ENCODE measurements at regions not wholly inside any gene's neighbourhood (a gene's known extent, or its start where the extent isn't known, plus 50 kb on each side); places are given as distances from the start of the nearest gene placed in this dataset.

DNA sequence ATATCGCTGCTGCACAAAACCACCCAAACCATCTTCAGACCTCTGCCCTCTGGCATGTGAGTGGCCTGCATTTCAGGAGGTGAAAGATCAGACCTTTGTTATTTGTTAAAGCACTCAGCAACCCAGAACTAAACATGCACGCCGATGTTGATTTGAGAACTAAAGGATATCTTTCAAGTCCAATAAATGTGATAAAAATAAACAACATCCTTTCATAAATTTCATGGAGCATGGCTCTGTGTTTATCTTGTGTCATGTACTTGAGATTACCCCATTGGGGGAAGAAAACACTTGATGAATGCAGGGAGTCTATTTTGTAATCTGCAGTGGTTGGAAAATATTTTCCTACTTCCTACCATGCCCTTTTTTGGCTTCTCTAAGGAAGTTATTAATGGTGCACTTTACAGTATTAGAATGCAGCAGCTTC lies 70.8 kb upstream of the GATA6 start:
- no peak overlapping the region for H3K27ac Mint-ChIP-seq
- no peak overlapping the region for H3K9ac ChIP-seq (ENCODE audit: extremely low read depth, low read length, poor library complexity, severe bottlenecking)
- WGBS, 2 experiments (ENCODE audit: insufficient coverage in 1 of 2, insufficient read length in 1 of 2): 95 to 98% methylated on average over 3 of the region's 3 CpGs
- DNase-seq: no peak
- H3K27me3 Mint-ChIP-seq (ENCODE audit: insufficient read depth): no peaks in the 10 kb centered on the region
- no peaks in the 10 kb centered on the region for H3K27me3 ChIP-seq (ENCODE audit: control insufficient read depth, insufficient read depth, low read length, poor library complexity, severe bottlenecking)
- H3K4me1 Mint-ChIP-seq: peaks cover 38% of the 10 kb centered on the region
- H3K36me3 Mint-ChIP-seq (ENCODE audit: low read depth): no peaks in the 10 kb centered on the region
- no peak overlapping the region for H3K27ac ChIP-seq (ENCODE audit: low read depth, low read length)
- no peaks in the 10 kb centered on the region for H3K36me3 ChIP-seq (ENCODE audit: control insufficient read depth, insufficient read depth, low read length)
- TF ChIP-seq, protein P1, sequence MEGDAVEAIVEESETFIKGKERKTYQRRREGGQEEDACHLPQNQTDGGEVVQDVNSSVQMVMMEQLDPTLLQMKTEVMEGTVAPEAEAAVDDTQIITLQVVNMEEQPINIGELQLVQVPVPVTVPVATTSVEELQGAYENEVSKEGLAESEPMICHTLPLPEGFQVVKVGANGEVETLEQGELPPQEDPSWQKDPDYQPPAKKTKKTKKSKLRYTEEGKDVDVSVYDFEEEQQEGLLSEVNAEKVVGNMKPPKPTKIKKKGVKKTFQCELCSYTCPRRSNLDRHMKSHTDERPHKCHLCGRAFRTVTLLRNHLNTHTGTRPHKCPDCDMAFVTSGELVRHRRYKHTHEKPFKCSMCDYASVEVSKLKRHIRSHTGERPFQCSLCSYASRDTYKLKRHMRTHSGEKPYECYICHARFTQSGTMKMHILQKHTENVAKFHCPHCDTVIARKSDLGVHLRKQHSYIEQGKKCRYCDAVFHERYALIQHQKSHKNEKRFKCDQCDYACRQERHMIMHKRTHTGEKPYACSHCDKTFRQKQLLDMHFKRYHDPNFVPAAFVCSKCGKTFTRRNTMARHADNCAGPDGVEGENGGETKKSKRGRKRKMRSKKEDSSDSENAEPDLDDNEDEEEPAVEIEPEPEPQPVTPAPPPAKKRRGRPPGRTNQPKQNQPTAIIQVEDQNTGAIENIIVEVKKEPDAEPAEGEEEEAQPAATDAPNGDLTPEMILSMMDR (conservative IDR thresholded peaks at IDR 0.05): no peak
- H3K9me3 ChIP-seq (ENCODE audit: control insufficient read depth, low read length): no peaks in the 10 kb centered on the region
- H3K4me3 Mint-ChIP-seq: no peak overlapping the region
- no peak overlapping the region for H3K4me3 ChIP-seq (ENCODE audit: low read length)
- peaks cover 17% of the 10 kb centered on the region for H3K4me1 ChIP-seq (ENCODE audit: control insufficient read depth, insufficient read depth, low read length)
- H3K9me3 Mint-ChIP-seq: no peaks in the 10 kb centered on the region

DNA sequence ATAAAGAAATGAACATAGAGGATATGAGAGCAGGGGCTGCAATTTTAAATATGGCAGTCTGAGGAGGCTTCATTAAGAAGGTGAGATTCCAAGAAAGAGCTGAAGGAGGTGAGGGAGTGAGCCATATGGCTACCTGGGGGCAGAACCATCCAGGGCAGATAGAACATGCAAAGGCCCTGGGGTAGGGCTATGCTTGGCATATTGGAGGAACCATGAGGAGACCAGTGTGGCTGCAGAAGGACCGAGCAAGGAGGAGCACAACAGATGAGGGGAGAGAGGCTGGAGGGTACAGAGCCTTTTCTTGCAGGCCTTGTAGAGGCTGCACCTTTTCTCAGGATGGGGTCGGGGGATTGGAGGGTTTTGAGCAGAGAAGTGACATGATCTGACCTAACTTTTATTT lies 69.5 kb upstream of the GATA6 start:
- TF ChIP-seq, protein P1 (conservative IDR thresholded peaks at IDR 0.05): no peak
- H3K27ac ChIP-seq (ENCODE audit: low read depth, low read length): no peak overlapping the region
- Mint-ChIP-seq H3K36me3 (ENCODE audit: low read depth) (no peaks in the 10 kb centered on the region), H3K27ac (no peak overlapping the region), H3K4me3 (no peak overlapping the region), H3K27me3 (ENCODE audit: insufficient read depth) (no peaks in the 10 kb centered on the region), H3K4me1 (peaks cover 31% of the 10 kb centered on the region), H3K9me3 (no peaks in the 10 kb centered on the region)
- no peak overlapping the region for H3K9ac ChIP-seq (ENCODE audit: extremely low read depth, low read length, poor library complexity, severe bottlenecking)
- no peak for DNase-seq
- no peaks in the 10 kb centered on the region for H3K27me3 ChIP-seq (ENCODE audit: control insufficient read depth, insufficient read depth, low read length, poor library complexity, severe bottlenecking)
- WGBS, 2 experiments (ENCODE audit: insufficient coverage in 1 of 2, insufficient read length in 1 of 2): 86 to 88% methylated on average over 1 of the region's 2 CpGs
- peaks cover 8% of the 10 kb centered on the region for H3K4me1 ChIP-seq (ENCODE audit: control insufficient read depth, insufficient read depth, low read length)
- H3K36me3 ChIP-seq (ENCODE audit: control insufficient read depth, insufficient read depth, low read length): no peaks in the 10 kb centered on the region
- H3K9me3 ChIP-seq (ENCODE audit: control insufficient read depth, low read length): no peaks in the 10 kb centered on the region
- no peak overlapping the region for H3K4me3 ChIP-seq (ENCODE audit: low read length)

DNA sequence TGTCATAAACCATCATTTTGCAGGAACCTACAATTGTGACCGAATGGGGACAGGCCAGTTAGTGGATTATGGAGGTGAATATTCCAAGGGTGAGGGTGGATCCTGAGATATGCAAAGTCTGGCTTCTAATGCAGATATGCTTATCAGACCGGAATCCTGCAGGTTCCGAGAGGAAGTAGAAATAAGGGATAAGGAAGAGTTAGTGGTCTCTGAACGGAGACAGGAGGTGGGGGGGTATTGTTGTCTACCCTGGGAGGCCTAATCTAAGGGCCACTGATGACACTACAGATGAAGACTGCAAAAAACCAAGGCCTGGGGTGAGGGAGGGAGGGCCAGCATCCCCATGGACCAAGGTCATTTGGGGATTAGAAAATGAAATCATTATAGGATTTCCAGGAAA lies 67.7 kb upstream of the GATA6 start:
- no peaks in the 10 kb centered on the region for H3K27me3 Mint-ChIP-seq (ENCODE audit: insufficient read depth)

More for the DNA sequence above, 67.7 kb upstream of the GATA6 start:
- H3K9ac ChIP-seq (ENCODE audit: extremely low read depth, low read length, poor library complexity, severe bottlenecking): no peak overlapping the region
- no peaks in the 10 kb centered on the region for H3K9me3 Mint-ChIP-seq
- no peak overlapping the region for H3K4me3 ChIP-seq (ENCODE audit: low read length)
- no peaks in the 10 kb centered on the region for H3K27me3 ChIP-seq (ENCODE audit: control insufficient read depth, insufficient read depth, low read length, poor library complexity, severe bottlenecking)
- DNase-seq: no peak
- TF ChIP-seq, protein P1 (conservative IDR thresholded peaks at IDR 0.05): no peak
- no peaks in the 10 kb centered on the region for H3K36me3 ChIP-seq (ENCODE audit: control insufficient read depth, insufficient read depth, low read length)
- H3K36me3 Mint-ChIP-seq (ENCODE audit: low read depth): no peaks in the 10 kb centered on the region
- peaks cover 35% of the 10 kb centered on the region for H3K4me1 Mint-ChIP-seq
- no peak overlapping the region for H3K27ac ChIP-seq (ENCODE audit: low read depth, low read length)
- H3K4me3 Mint-ChIP-seq: no peak overlapping the region
- H3K4me1 ChIP-seq (ENCODE audit: control insufficient read depth, insufficient read depth, low read length): peaks cover 15% of the 10 kb centered on the region
- no peaks in the 10 kb centered on the region for H3K9me3 ChIP-seq (ENCODE audit: control insufficient read depth, low read length)
- 33 to 76% methylated on average over 4 of the region's 4 CpGs for WGBS, 2 experiments (ENCODE audit: insufficient coverage in 1 of 2, insufficient read length in 1 of 2)
- no peak overlapping the region for H3K27ac Mint-ChIP-seq

All from endodermal cell (in vitro differentiated cells).